Glomerular visceral epithelial cell (primary cell): ENCODE measurements at regions not wholly inside any gene's neighbourhood (a gene's known extent, or its start where the extent isn't known, plus 50 kb on each side); places are given as distances from the start of the nearest gene placed in this dataset.
"Not testable (repeated sequence)": the region's sequence is repeated elsewhere in the genome, so short reads cannot be mapped to it uniquely, and the experiment has no call there.

Source experiments
- DNase-seq: peaks from one replicate; pipeline ENCODE4 v3.0.0-alpha.2; 2016; ENCODE audit errors: extremely low spot score

DNA sequence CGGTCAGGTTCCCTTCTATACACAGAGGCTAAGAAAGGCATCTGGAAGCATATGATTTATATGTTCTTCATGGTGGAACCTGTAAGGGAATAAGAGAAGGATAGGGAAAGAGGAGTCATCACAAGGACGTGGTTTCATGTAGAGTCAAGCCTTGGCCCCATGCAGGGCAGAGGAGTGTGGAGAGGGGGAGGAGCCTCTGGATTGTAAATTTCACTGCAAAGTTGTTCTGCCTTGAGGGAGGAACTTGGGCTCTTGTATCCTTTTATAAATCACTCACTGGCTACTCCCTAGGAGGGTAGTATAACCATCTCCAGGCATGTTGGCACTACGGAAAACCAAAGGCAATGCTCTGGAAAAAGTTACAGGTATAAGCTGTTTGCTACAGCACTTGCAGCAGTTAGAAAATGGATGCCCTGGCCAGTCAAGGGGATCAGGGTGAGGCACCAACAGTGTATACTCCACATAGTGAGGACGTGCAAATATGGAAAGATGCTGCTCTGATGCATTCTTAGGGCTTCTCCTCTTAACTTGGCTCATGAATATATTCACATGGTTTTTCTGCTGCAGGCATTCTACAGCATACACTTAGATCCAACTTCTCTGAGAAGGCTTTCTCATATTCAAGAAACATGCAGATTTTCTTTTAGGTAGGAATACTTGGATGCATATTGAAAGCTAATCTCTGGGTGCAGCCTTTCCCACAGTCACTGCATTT, 60.3 kb upstream of the ZNF81 start:
- no peak for DNase-seq

DNA sequence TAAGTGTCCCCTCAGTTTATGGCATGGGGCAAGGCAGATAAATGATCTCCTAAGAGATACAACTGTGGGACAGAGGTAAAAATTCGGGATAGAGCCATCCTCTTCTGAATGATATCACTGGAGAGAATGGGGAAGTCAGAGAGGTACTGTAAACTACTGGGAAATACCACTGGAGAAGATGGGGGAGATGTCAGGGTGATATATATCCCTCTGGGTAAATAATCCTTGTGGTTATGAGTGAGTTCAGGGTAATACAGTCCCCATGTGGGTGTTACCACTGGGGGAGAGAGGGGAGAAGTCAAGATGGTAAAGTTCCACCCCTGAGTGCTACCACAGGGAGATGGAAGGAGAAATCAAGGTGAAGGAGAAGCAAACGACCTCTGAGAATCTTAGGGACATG, 63.9 kb upstream of the ZNF81 start:
- DNase-seq: no peak

DNA sequence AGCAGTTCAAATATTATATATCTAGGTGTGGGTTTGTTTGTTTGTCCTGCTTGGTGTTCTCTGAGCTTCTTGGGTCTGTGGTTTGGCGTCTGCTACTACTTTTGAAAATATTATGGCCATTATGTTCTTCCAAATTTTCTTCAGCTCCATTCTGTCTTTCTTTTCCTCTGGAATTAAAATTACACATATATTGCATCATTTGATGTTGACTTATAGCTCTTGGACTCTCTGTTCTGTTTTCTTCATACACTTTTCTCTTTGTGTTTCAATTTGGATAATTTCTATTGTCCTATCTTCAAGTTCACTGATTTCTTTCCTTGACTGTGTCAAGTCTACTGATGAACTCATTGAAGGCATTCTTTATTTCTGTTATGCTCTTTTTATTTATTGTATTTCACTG, 65.2 kb upstream of the ZNF81 start:
- DNase-seq: no peak

DNA sequence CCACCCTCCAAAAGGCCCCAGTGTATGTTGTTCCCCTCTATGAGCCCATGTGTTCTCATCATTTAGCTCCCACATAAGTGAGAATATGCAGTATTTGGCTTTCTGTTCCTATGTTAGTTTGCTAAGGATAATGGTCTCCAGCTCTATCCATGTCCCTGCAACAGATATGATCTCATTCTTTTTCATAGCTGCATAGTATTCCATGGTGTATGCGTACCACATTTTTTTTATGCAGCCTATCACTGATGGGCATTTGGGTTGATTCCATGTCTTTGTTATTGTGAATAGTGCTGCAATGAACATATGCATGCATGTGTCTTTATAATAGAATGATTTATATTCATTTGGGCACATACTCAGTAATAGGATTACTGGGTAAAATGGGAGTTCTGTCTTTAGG, 73.9 kb upstream of the ZNF81 start:
- DNase-seq: not testable (repeated sequence)

DNA sequence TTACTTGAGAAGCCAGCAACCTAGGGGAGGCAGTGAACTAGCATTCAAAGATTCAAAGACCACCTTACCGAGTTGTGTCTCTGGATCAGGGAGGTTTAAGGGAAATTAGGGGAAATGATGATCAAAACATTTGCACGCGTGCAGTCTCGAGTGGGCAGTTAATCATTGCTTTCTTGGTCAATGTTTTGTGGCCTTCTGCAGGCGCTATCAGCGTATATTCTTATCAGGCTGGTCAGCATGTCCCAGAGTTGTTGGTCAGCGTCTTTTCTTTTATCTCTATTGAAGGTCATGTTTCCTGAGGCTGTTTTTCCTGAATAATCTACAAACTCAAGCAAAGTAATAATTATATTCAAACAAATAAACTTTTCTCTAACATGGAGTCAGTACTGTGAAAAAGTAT, 84.0 kb upstream of the ZNF81 start:
- no peak for DNase-seq

DNA sequence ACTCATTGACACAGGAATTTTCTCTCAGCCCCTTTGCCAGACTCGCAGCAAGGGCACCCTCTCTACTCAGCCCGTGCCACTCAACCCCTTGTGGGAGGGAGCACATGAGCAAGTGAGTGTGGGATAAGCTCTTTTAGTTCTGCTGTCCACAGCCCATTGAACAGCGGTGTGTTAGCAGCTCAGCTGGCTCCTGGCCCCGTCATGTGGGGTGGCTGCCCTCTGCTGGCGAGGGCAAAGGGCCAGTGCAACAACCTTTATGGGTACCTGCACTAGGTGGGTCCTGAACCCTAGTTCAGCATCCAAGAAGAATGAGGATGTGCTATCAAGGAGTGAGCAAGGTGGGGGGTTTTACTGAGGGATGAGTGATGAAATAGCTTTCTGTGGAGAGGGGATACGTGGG, 85.0 kb upstream of the ZNF81 start:
- peak; percentile 55 for DNase-seq

DNA sequence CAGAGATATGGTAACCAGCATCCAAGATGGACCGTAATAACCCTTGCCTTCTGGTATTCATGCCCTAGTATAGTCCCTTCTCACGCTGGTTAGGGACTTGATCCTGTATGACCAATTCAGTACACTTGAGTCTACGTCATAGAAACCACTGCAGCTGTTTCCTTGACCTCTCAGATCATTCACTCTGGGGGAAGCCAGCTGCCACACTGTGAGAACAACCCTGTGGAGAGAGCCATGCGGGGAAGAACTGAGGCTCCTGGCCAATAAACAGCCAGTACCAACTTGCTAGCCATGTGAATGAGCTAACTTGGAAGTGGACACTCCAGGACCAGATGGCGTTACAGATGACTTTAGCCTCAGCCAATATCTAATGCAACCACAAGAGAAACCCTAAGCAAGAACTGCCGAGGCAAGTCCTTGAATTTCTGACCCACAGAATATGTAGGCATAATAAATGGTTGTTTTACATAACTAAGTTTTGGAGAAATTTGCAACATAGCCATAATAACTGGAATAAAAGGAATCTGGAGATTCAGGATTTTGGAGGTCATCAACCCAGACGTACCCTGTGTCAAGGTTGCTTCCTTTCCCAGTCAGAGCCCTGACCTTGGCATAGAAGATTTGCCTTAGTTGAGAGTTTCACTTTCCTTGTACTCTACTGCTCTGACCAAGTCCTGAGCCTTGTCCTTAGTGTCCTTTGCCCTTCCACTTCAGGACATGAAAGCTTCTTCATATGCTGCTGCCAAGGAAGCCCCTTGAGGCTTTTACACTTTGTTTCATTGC, 87.3 kb upstream of the ZNF81 start:
- DNase-seq: no peak

DNA sequence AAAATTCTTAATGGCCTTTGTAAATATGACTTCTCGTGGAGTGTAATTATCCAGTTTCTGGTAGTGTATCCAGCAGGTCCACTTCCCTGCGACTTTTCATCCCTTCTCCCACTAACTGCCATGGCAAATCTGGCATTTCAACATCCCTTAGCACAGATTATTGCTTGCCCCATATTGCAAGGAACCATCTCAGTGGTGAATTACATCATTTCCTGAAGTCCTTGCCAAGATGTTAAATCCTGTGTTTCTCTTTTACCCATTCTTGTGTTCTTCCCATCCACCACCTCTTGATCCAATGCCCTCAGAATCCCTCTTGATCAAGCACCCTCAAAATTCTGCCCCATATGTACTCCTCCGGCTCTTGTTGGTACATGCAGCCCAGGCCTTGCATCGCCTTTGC, 88.1 kb upstream of the ZNF81 start:
- DNase-seq: no peak

DNA sequence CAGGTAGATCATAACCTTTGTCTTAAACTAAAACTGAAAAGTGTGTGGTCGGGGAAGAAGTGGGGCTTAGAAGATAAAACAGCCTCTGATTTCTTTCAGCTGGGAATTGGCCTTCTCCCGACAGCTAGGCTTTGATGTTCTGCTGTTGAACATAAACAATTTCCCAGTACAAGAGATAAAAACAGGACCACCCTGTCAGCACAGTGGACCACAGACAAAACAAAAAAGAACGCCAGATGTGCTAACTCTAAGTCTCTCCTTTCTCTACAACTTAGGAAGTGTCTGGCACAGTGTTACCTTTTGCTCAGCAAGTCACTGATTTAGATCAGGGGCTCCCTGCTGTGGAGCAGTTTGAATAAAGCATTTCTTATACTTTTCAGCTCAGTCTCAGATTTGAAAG, 87.5 kb upstream of the UXT start:
- no peak for DNase-seq

DNA sequence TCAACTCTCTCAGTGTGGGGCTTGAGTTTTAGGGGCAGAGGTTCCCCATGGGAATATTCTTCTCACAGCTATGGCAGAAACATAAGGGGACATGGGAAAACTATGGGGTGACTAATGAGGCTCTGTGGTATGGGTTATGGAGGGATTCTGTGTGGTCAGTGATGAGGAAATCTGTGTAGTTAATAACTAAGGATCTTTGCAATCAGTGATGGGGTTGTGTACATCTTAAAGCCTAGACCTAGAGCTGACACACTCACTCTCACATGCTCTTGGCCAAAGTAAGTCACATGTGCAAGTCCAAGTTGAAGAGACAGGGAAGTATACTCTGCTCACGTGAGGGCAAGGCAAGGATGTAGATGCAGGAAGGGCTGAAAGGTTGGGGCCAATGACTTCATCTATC, 86.4 kb upstream of the UXT start:
- DNase-seq: peak; percentile 52

DNA sequence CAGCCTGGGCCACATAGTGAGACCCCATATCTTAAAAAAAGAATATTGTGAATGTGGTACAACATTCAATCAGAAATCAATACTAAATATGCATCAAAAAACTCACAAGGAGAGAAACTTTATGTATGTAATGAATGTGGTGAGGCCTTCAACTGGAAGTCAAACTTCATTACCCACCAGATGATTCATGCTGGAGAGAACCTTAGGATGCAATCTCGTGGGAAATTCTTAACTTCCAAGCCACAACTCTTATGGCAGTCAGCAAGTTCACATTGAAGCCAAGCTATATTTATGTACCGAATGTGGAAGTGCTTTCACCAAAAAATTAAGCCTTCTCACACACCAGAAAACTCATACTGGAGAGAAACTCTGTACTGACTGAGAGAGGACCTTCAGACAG, 84.5 kb upstream of the UXT start:
- peak; percentile 46 for DNase-seq

DNA sequence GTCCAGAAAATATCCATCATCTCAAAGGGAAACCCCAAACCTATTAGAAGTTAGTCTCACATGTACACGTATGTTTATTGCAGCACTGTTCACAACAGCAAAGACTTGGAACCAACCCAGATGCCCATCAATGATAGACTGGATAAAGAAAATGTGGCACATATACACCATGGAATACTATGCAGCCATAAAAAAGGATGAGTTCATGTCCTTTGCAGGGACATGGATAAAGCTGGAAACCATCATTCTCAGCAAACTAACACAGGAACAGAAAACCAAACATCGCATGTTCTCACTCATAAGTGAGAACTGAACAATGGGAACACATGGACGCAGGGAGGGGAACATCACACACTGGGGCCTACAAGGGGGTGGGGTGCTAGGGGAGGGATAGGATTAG, 79.9 kb upstream of the UXT start:
- not testable (repeated sequence) for DNase-seq

DNA sequence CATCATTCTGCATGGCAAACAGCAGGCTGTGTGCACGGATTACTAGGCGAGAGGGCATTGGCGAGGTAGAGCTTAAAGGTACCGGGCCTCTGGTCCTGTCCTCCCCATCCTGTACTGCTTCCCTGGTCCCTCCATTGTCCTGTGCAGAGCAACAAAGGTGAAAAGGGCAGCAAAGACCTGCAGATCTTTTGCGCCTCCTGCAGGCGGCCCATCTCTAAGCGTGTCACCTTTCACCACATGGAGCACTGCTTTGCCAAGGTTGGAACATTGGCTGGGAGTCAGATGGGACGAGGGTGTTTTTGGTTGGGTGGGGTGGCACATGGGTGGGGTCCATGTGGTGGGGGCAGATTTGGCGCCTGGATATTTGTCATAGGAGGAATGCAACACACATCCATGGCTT, 64.7 kb upstream of the UXT start:
- no peak for DNase-seq

DNA sequence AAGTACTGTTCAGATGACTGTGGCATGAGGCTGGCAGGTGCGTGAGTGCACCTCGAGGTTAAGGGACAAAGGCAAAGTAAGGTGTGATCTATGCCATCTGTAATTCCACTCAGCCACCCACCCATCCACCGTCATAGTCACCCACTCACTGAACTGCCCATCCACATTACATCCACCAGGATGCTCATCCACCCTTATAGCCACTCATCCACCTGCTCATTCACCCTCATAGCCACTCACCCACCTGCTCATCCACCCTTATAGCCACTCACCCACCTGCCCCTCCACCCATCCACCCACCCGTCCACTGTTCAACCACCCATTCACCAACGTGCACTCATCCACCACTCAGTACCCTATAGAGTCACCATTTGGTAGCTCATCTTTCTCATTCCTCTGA, 64.1 kb upstream of the UXT start:
- no peak for DNase-seq

DNA sequence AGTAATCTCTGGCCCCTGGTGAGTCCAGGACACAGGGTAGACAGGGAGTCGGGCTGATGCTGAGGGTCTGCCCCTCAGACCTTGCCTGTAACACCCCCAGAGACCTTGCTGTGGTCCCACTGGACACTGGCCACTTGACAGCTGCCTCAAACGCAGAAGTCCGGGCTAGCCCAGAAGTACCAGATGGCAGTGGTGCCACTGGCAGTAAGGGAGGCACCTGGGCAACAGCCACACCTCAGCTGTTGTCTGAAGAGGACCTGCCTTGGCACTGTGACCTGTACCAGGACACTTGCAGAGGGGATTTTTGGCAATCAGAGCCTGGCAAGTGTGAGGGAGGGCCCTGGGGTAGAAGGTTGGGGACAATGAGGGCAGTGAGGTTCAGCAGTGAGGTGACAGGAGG, 63.3 kb upstream of the UXT start:
- no peak for DNase-seq

DNA sequence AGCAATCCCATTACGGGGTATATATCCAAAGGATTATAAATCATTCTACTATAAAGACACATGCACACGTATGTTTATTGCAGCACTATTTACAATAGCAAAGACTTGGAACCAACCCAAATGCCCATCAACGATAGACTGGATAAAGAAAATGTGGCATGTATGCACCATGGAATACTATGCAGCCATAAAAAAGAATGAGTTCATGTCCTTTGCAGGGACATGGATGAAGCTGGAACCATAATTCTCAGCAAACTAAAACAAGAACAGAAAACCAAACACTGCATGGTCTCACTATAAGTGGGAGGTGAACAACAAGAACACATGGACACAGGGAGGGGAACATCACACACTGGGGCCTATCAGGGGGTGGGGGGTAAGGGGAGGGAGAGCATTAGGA, 56.1 kb upstream of the UXT start:
- DNase-seq: not testable (repeated sequence)

DNA sequence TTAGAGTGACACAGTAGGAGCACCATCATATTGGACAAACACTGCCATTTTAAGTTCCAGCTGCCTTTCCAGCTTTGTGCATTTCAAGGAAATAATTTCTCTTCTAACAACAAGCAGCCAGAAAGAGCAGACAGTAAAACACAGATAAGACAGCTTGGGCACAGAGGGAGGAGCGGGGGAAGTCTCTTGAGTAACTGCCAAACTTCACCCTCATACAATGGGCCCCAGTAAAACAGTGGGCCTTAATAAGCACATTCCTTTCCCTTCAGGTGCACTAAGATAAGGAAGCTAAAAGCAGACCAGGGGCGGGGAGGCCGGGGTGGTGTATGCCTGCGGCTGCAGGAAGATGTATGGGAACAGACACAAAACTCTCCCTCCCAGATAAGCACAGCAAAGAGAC, 53.7 kb upstream of the UXT start:
- DNase-seq: not testable (repeated sequence)

DNA sequence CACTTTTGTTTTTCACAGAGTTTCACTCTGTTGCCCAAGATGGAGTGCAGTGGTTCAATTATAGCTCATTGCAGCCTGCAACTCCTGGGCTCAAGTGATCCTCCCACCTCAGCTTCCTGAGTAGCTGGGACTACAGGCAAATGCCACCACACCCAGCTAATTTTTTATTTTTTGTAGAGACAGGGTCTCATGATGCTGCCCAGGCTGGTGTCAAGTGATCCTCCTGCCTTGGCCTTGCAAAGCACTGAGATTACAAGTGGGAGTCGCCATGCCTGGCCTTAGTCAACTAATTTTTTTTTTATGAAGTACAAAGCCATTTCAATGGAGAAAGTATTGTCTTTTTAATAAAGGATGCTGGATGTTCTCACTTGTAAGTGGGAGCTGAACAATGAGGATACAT, 51.3 kb upstream of the UXT start:
- no peak for DNase-seq
